ENCODE measurements at regions not wholly inside any gene's neighbourhood (a gene's known extent, or its start where the extent isn't known, plus 50 kb on each side); places are given as distances from the start of the nearest gene placed in this dataset.

DNA sequence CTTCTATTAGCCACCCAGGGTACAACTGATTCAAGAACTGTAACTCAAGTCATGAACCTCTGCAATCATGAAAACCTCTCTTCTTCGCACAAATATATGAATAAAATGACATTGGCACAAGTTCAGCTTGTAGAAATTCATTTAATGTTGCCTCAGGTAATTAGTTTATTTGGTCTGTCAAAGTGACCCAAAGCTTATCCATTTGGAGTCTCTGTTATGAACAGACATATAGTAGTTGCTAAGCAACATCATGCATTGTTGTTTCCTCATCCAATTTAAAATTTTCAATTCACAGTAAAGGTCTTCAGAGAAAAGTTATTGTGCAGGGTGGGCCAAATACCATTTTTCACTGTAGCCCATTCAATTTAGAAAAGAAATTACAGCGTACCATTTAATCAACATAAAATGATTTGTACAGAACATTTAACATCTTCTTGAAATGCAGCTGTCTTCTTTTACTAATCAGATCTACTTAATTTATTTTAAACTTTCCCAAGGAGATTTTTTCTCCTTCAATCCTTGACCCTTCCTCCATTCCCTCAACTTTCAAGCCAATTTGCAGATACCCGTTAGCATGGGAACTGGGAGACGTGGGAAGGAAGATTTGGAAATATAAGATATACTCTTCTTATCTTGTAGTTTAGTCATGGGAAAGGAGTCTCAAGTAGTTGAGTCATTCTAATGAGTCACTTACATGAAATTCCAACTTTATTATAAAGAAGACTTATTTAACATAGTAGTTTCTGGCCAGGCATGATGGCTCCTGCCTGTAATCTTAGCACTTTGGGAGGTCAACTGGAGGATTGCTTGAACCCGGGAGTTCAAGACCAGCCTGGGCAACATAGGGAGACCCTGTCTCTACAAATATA is 231.3 kb downstream of the ATPSCKMT start (continued):
- TF ChIP-seq CEBPB (IDR thresholded peaks at IDR 0.05; ENCODE audit: borderline replicate concordance, low read depth, low read length) = no peak
- TF ChIP-seq CREB1 (IDR thresholded peaks at IDR 0.05) = no peak
- TF ChIP-seq CREB1 (CRISPR knock-in tag; IDR thresholded peaks at IDR 0.05) = no peak
- no peak for TF ChIP-seq ATF7-NPFF (CRISPR knock-in tag; IDR thresholded peaks at IDR 0.05; ENCODE audit: low read depth)
- TF ChIP-seq, protein P1, sequence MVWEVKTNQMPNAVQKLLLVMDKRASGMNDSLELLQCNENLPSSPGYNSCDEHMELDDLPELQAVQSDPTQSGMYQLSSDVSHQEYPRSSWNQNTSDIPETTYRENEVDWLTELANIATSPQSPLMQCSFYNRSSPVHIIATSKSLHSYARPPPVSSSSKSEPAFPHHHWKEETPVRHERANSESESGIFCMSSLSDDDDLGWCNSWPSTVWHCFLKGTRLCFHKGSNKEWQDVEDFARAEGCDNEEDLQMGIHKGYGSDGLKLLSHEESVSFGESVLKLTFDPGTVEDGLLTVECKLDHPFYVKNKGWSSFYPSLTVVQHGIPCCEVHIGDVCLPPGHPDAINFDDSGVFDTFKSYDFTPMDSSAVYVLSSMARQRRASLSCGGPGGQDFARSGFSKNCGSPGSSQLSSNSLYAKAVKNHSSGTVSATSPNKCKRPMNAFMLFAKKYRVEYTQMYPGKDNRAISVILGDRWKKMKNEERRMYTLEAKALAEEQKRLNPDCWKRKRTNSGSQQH (CRISPR knock-in tag; IDR thresholded peaks at IDR 0.05; ENCODE audit: low read depth) = no peak
- TF ChIP-seq, protein P2, sequence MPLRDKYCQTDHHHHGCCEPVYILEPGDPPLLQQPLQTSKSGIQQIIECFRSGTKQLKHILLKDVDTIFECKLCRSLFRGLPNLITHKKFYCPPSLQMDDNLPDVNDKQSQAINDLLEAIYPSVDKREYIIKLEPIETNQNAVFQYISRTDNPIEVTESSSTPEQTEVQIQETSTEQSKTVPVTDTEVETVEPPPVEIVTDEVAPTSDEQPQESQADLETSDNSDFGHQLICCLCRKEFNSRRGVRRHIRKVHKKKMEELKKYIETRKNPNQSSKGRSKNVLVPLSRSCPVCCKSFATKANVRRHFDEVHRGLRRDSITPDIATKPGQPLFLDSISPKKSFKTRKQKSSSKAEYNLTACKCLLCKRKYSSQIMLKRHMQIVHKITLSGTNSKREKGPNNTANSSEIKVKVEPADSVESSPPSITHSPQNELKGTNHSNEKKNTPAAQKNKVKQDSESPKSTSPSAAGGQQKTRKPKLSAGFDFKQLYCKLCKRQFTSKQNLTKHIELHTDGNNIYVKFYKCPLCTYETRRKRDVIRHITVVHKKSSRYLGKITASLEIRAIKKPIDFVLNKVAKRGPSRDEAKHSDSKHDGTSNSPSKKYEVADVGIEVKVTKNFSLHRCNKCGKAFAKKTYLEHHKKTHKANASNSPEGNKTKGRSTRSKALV (CRISPR knock-in tag; IDR thresholded peaks at IDR 0.05) = no peak
- TF ChIP-seq MTA1 (CRISPR knock-in tag; IDR thresholded peaks at IDR 0.05; ENCODE audit: borderline replicate concordance) = no peak
- TF ChIP-seq, protein P3, sequence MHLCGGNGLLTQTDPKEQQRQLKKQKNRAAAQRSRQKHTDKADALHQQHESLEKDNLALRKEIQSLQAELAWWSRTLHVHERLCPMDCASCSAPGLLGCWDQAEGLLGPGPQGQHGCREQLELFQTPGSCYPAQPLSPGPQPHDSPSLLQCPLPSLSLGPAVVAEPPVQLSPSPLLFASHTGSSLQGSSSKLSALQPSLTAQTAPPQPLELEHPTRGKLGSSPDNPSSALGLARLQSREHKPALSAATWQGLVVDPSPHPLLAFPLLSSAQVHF (CRISPR knock-in tag; IDR thresholded peaks at IDR 0.05) = no peak

DNA sequence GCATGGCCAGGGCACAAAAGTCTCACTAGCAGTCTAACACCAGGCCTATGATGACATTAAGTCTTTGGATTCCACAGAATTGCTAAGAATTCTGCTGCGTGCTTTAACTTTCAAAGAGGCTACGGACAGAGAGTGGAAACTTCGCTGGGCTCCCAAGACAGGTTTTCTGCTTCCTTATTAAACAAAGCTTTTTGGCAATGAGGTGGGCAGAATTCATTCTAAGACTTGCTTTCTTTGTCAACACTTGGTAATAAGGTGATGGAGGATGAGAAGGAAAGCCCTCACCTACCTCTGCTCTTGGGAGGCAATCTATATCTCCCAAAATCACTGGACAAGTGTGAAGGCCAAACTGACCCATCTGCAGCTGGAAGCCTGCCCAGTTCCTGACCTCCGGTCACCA is 231.9 kb downstream of the ATPSCKMT start:
- H3K79me2 ChIP-seq (ENCODE audit: insufficient read depth, low read length) = no peaks in the 10 kb centered on the region
- FAIRE-seq = no peak
- H3K27ac ChIP-seq (ENCODE audit: extremely low read length, insufficient read depth, low read length) = no peak overlapping the region
- no peak overlapping the region for H3K9ac ChIP-seq (ENCODE audit: insufficient read depth, low read depth, low read length)
- ChIA-PET CTCF (ENCODE audit: low intra/inter-chr PET ratio, low total read pairs) (no interaction called here), POLR2A (no interaction called here)
- no peaks in the 10 kb centered on the region for H4K20me1 ChIP-seq (ENCODE audit: insufficient read depth, low read length)
- no peaks in the 10 kb centered on the region for H3K9me3 ChIP-seq (ENCODE audit: low read length)
- H3K4me2 ChIP-seq (ENCODE audit: low read depth, low read length) = no peak overlapping the region
- intact Hi-C loops (cut with micrococcal nuclease; ENCODE audit: unreplicated experiment) (no loop called here), in situ Hi-C loops (cut with HindIII; ENCODE audit: extremely low pct_ligation_motif_present, low pct_unique_long_range_greater_than_20kb) (no loop called here)
- no peak for DNase-seq (ENCODE audit: low spot score)
- H3K4me3 ChIP-seq (replicated peaks in 1 of 3; ENCODE audit: insufficient read depth in 1 of 3, low read depth in 2 of 3, low read length in 3 of 3) = no peak overlapping the region
- 14% methylated on average over 4 of the region's 4 CpGs for WGBS (ENCODE audit: low lambda C conversion rate)
- no peak for ATAC-seq
- H3K4me1 ChIP-seq (ENCODE audit: insufficient read depth, low read length) = no peaks in the 10 kb centered on the region
- H3K36me3 ChIP-seq (replicated peaks in 1 of 2; ENCODE audit: control insufficient read depth in 1 of 2, insufficient read depth in 2 of 2, low read length in 2 of 2) = no peaks in the 10 kb centered on the region
- H3K27me3 ChIP-seq (ENCODE audit: control insufficient read depth in 1 of 2, insufficient read depth in 2 of 2, low read length in 2 of 2) = no peaks in the 10 kb centered on the region; a peak in 1 of 5 replicates
- TF ChIP-seq TCF12 (IDR thresholded peaks at IDR 0.05) = no peak
- no peak for TF ChIP-seq TCF12 (CRISPR knock-in tag; IDR thresholded peaks at IDR 0.05)
- TF ChIP-seq ZNF891 (CRISPR knock-in tag; IDR thresholded peaks at IDR 0.05) = no peak
- no peak for TF ChIP-seq PHF8 (CRISPR knock-in tag; IDR thresholded peaks at IDR 0.05)
- no peak for TF ChIP-seq ZNF660 (CRISPR knock-in tag; IDR thresholded peaks at IDR 0.05; ENCODE audit: borderline replicate concordance, low read depth)
- TF ChIP-seq SP5 (CRISPR knock-in tag; IDR thresholded peaks at IDR 0.05; ENCODE audit: borderline replicate concordance, low read depth) = no peak
- no peak for TF ChIP-seq KLF15 (CRISPR knock-in tag; IDR thresholded peaks at IDR 0.05; ENCODE audit: borderline replicate concordance)
- TF ChIP-seq SSRP1 (CRISPR knock-in tag; IDR thresholded peaks at IDR 0.05) = no peak
- TF ChIP-seq KDM5A (IDR thresholded peaks at IDR 0.05; ENCODE audit: borderline replicate concordance, low read length) = no peak
- TF ChIP-seq, protein P4, sequence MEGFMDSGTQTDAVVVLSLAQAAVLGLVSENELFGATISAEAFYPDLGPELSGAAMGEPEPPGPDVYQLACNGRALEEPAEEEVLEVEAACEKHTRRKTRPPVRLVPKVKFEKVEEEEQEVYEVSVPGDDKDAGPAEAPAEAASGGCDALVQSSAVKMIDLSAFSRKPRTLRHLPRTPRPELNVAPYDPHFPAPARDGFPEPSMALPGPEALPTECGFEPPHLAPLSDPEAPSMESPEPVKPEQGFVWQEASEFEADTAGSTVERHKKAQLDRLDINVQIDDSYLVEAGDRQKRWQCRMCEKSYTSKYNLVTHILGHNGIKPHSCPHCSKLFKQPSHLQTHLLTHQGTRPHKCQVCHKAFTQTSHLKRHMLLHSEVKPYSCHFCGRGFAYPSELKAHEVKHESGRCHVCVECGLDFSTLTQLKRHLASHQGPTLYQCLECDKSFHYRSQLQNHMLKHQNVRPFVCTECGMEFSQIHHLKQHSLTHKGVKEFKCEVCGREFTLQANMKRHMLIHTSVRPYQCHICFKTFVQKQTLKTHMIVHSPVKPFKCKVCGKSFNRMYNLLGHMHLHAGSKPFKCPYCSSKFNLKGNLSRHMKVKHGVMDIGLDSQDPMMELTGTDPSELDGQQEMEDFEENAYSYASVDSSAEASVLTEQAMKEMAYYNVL (CRISPR knock-in tag; IDR thresholded peaks at IDR 0.05; ENCODE audit: borderline replicate concordance) = no peak
- no peak for TF ChIP-seq PPARG (CRISPR knock-in tag; conservative IDR thresholded peaks at IDR 0.05)
- H2AFZ ChIP-seq (ENCODE audit: low read length) = no peak overlapping the region
- no TSS peak for BruUV-seq (replicated peaks)
